Right lobe of liver (tissue), 4 donors: ENCODE measurements at regions not wholly inside any gene's neighbourhood (a gene's known extent, or its start where the extent isn't known, plus 50 kb on each side); places are given as distances from the start of the nearest gene placed in this dataset.

Experiments
- CTCF ChIP-seq, 4 donors: fragments of 200-600 bp in 3 of 4; fragments of 450-650 bp in 1 of 4; IDR thresholded peaks; one replicate each; pipeline versions ENCODE4 v1.5.1 to v1.8.0; 2016 to 2022; ENCODE audit warnings: antibody characterized with exemption in 4 of 4, mild to moderate bottlenecking in 2 of 4
- POLR2A ChIP-seq: fragments of 450-650 bp; IDR thresholded peaks from one replicate; pipeline ENCODE4 v1.6.1; 2017; ENCODE audit warnings: antibody characterized with exemption, mild to moderate bottlenecking
- donor health status: DM: no; HTN: no; CAD: no.
- donor health status: DM: no; HTN: no; CAD: no.
- donor health status: DM: no; HTN: yes; CAD: no.

- TF ChIP-seq POLR2A (no peak), CTCF (IDR thresholded peaks at IDR 0.05) (no peak)
Measured at GRCh38 chr2:146615778-146616177, 1229.1 kb upstream of the ACVR2A start.
